Stimulated activated naive B cell treated with anti-CD40 and anti-IgM and Interleukin-4, amounts not matched to agents 10 μg/mL and 1 μg/mL and 100 μg/mL, for 72 hours (primary cell): ENCODE measurements at regions not wholly inside any gene's neighbourhood (a gene's known extent, or its start where the extent isn't known, plus 50 kb on each side); places are given as distances from the start of the nearest gene placed in this dataset.

ENCODE experiments used
- ATAC-seq, 2 donors: fragments of 150-1000 bp; cut with Tn5 transposase; replicated peaks; 2 replicates each; pipeline ENCODE4 v1.10.0; 2021; ENCODE audit warnings: moderate library complexity in 1 of 2
- DNase-seq: peaks from one replicate; pipeline ENCODE4 v3.0.0; 2021
- H3K27ac Mint-ChIP-seq: one replicate; pipeline ENCODE4 v1.8.0; 2022; ENCODE audit warnings: mild to moderate bottlenecking, mixed read lengths
- H3K27me3 Mint-ChIP-seq, 2 donors: one replicate each; pipeline ENCODE4 v1.8.0; 2022; ENCODE audit warnings: mixed read lengths in 2 of 2
- H3K36me3 Mint-ChIP-seq, 2 donors: one replicate each; pipeline ENCODE4 v1.8.0; 2022; ENCODE audit warnings: mixed read lengths in 2 of 2, mild to moderate bottlenecking in 1 of 2
- H3K4me1 Mint-ChIP-seq, 2 donors: one replicate each; pipeline ENCODE4 v1.8.0; 2022; ENCODE audit warnings: mixed read lengths in 2 of 2, mild to moderate bottlenecking in 1 of 2
- H3K4me3 Mint-ChIP-seq, 2 donors: one replicate each; pipeline ENCODE4 v1.8.0; 2022; ENCODE audit warnings: mild to moderate bottlenecking in 2 of 2, mixed read lengths in 2 of 2, moderate library complexity in 1 of 2
- H3K9me3 Mint-ChIP-seq, 2 donors: one replicate each; pipeline ENCODE4 v1.8.0; 2022; ENCODE audit warnings: mixed read lengths in 2 of 2, mild to moderate bottlenecking in 1 of 2

DNA sequence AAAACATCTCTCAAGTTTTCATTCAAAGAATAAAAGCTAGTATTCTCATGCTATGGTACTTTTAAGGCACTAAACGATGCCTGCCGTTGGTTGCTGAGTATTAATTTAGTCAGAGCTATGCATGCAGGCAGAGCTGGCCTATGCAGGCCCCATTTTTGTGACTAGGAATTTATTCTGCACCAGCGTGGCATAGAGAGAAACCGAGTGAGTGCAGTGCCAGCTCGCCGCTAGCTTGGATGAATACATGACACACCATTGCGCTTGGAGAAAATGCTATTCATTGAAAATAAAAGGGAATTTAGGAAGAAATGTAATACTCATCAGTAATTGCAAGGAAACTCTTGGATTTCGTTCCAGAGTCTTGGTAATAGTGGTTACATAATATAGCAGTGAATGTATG, 231.6 kb upstream of the RBFOX1 start:
- DNase-seq (no peak), ATAC-seq (no peak)
- no peaks in the 10 kb centered on the region for H3K27me3 Mint-ChIP-seq
- no peaks in the 10 kb centered on the region for H3K36me3 Mint-ChIP-seq
- no peaks in the 10 kb centered on the region for H3K4me1 Mint-ChIP-seq
- no peaks in the 10 kb centered on the region for H3K9me3 Mint-ChIP-seq
- no peak overlapping the region for H3K27ac Mint-ChIP-seq
- no peak overlapping the region for H3K4me3 Mint-ChIP-seq

DNA sequence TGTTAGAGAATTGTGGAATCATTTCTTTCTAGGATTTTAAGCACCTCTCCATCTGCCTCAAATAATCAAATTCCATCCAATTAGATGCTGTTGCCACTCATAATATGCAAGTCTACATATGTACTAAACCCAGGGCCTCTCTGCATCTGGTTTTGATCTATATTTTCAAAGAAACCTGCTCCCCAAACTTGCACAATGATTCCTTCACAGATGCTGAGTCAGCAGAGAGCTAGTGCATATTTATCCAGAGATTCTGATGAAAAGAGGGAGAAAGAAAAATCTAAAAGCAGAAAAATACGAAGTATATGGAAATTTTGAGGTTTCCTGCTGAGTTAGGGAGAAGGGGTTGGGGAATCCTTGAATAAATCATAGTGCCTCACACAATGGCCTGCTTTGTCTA, 235.1 kb upstream of the RBFOX1 start:
- H3K27me3 Mint-ChIP-seq, result no peaks in the 10 kb centered on the region
- H3K27ac Mint-ChIP-seq, result no peak overlapping the region
- DNase-seq (no peak), ATAC-seq (no peak)
- no peaks in the 10 kb centered on the region for H3K36me3 Mint-ChIP-seq
- no peak overlapping the region for H3K4me3 Mint-ChIP-seq
- H3K4me1 Mint-ChIP-seq, result no peaks in the 10 kb centered on the region
- peaks cover 0 to 3% of the 10 kb centered on the region in 2 donors for H3K9me3 Mint-ChIP-seq

- Mint-ChIP-seq H3K4me3 (no peak overlapping the region), H3K36me3 (no peaks in the 10 kb centered on the region), H3K4me1 (no peaks in the 10 kb centered on the region), H3K27me3 (no peaks in the 10 kb centered on the region), H3K9me3 (peaks cover 0 to 3% of the 10 kb centered on the region in 2 donors), H3K27ac (no peak overlapping the region)
- DNase-seq (no peak), ATAC-seq (no peak)
Observed at GRCh38 chr16:7093511-7093910, 239.1 kb upstream of the RBFOX1 start.

GRCh38 chr16:7090628-7091115, 242.0 kb upstream of the RBFOX1 start:
- Mint-ChIP-seq H3K9me3 (peaks cover 0 to 3% of the 10 kb centered on the region in 2 donors), H3K27ac (no peak overlapping the region), H3K4me3 (no peak overlapping the region), H3K27me3 (peaks cover 0 to 12% of the 10 kb centered on the region in 2 donors), H3K36me3 (no peaks in the 10 kb centered on the region), H3K4me1 (no peaks in the 10 kb centered on the region)
- no peak for ATAC-seq
- DNase-seq, result no peak

DNA sequence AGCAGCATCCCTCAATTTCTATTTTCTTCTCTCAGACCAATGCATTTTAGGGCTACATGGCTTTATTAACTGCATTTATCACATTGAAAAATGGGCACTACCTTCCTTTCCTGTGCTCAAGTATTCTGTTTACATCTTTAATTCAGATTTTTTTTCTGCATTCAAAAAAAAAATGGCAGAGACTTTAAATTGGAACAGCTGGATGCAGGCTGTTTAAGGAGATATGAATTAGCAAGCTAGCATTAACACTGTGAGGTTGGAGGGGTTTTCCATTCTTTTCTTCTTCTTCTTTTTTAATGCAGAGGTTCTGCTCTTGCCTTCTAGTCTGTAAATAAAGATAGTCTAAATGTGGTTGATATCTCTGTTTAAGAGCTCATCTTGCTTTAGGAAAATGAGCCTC, 242.9 kb upstream of the RBFOX1 start:
- no peak for ATAC-seq
- H3K4me1 Mint-ChIP-seq, result no peaks in the 10 kb centered on the region
- DNase-seq, result no peak
- no peak overlapping the region for H3K4me3 Mint-ChIP-seq
- no peaks in the 10 kb centered on the region for H3K36me3 Mint-ChIP-seq
- H3K27me3 Mint-ChIP-seq, result peaks cover 0 to 12% of the 10 kb centered on the region in 2 donors
- no peak overlapping the region for H3K27ac Mint-ChIP-seq
- peaks cover 0 to 3% of the 10 kb centered on the region in 2 donors for H3K9me3 Mint-ChIP-seq

GRCh38 chr16:7088711-7089110, 243.9 kb upstream of the RBFOX1 start:
- no peak overlapping the region for H3K27ac Mint-ChIP-seq
- DNase-seq (no peak), ATAC-seq (no peak)
- H3K36me3 Mint-ChIP-seq, result no peaks in the 10 kb centered on the region
- H3K4me3 Mint-ChIP-seq, result no peak overlapping the region
- no peaks in the 10 kb centered on the region for H3K9me3 Mint-ChIP-seq
- H3K4me1 Mint-ChIP-seq, result no peaks in the 10 kb centered on the region
- H3K27me3 Mint-ChIP-seq, result peaks cover 0 to 12% of the 10 kb centered on the region in 2 donors

- H3K9me3 Mint-ChIP-seq, result no peaks in the 10 kb centered on the region
- H3K27ac Mint-ChIP-seq, result no peak overlapping the region
- ATAC-seq (peak; percentile 48 to 64), DNase-seq (no peak)
- H3K4me3 Mint-ChIP-seq, result no peak overlapping the region
- no peaks in the 10 kb centered on the region for H3K4me1 Mint-ChIP-seq
- peaks cover 0 to 12% of the 10 kb centered on the region in 2 donors for H3K27me3 Mint-ChIP-seq
- no peaks in the 10 kb centered on the region for H3K36me3 Mint-ChIP-seq
Observed at GRCh38 chr16:7086822-7087616, 245.6 kb upstream of the RBFOX1 start.

DNA sequence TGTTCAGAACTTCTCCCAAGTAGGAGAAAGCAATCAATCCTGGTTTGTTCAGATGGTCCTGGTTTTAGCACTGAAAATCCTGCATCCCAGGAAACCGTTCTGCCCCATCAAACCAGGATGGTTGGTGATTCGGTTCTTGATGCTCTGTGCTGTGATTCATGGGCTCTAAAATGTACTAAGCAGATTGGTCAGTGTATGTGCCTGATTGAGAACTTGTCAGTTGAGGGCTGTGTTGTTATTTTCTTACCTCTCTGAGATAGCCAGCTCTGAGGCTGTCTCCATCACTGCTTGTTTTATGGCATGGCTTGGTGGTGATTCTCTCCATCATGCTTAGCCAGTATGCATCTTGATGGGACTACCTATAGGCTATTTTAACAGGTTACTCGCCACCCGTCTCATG, 246.9 kb upstream of the RBFOX1 start:
- H3K36me3 Mint-ChIP-seq, result no peaks in the 10 kb centered on the region
- ATAC-seq (no peak), DNase-seq (no peak)
- no peaks in the 10 kb centered on the region for H3K4me1 Mint-ChIP-seq
- no peaks in the 10 kb centered on the region for H3K9me3 Mint-ChIP-seq
- no peak overlapping the region for H3K4me3 Mint-ChIP-seq
- H3K27me3 Mint-ChIP-seq, result peaks cover 0 to 12% of the 10 kb centered on the region in 2 donors
- H3K27ac Mint-ChIP-seq, result no peak overlapping the region

GRCh38 chr16:7083096-7083495, 249.5 kb upstream of the RBFOX1 start:
- peaks cover 0 to 9% of the 10 kb centered on the region in 2 donors for H3K27me3 Mint-ChIP-seq
- ATAC-seq (no peak), DNase-seq (no peak)
- no peaks in the 10 kb centered on the region for H3K9me3 Mint-ChIP-seq
- no peak overlapping the region for H3K27ac Mint-ChIP-seq
- H3K36me3 Mint-ChIP-seq, result no peaks in the 10 kb centered on the region
- no peak overlapping the region for H3K4me3 Mint-ChIP-seq
- no peaks in the 10 kb centered on the region for H3K4me1 Mint-ChIP-seq

DNA sequence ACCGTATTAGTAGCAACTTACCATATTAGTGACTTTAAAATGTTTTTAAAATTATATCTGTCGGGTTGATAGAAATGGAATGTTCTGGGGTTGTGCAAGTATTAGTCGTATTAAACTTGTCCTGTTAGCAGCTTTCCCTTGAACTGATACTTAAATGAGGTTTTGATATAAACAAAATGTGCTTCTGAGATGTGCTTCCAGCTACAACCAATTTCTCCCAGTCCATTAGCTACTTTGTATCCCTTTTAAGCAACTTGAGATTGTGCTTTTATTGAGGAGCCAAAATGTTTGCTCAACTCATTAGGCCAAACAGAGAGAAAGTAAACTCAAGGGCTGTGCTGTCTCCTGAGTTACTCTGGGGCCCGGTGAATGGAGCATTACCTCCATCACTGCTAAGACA, 255.0 kb upstream of the RBFOX1 start:
- Mint-ChIP-seq H3K27me3 (no peaks in the 10 kb centered on the region), H3K27ac (no peak overlapping the region), H3K4me1 (no peaks in the 10 kb centered on the region), H3K36me3 (no peaks in the 10 kb centered on the region), H3K4me3 (no peak overlapping the region), H3K9me3 (peaks cover 4 to 11% of the 10 kb centered on the region in 2 donors)
- ATAC-seq (no peak), DNase-seq (no peak)

DNA sequence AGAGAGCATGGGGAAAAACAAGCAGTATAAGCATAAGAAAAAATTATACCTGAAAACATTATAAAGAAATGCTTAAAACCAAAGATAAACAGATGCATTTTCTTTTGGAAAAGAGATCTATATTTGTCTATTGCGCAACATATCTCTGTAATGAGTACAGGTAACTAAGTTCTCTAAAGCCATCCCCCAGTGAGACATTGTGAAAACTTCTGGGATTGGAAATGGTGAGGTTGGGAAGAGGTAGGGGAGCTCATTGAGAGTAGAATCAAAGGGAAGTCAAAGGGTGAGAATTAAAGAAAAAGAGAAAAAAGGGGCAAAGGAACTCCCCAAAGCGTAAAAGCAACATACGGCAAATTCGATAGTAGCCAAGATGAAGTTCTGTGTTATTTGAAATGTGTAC, 257.9 kb upstream of the RBFOX1 start:
- Mint-ChIP-seq H3K27ac (no peak overlapping the region), H3K4me1 (no peaks in the 10 kb centered on the region), H3K9me3 (peaks cover 5 to 11% of the 10 kb centered on the region in 2 donors), H3K36me3 (no peaks in the 10 kb centered on the region), H3K4me3 (no peak overlapping the region), H3K27me3 (no peaks in the 10 kb centered on the region)
- no peak for ATAC-seq
- DNase-seq, result no peak

- Mint-ChIP-seq H3K27ac (no peak overlapping the region), H3K27me3 (no peaks in the 10 kb centered on the region), H3K4me3 (no peak overlapping the region), H3K9me3 (peaks cover 0 to 4% of the 10 kb centered on the region in 2 donors), H3K36me3 (no peaks in the 10 kb centered on the region), H3K4me1 (no peaks in the 10 kb centered on the region)
- ATAC-seq, result no peak
- DNase-seq, result no peak
Observed at GRCh38 chr16:7057458-7057857, 275.2 kb upstream of the RBFOX1 start.

GRCh38 chr16:7055443-7055842, 277.2 kb upstream of the RBFOX1 start:
- DNase-seq, result no peak
- Mint-ChIP-seq H3K4me3 (no peak overlapping the region), H3K36me3 (no peaks in the 10 kb centered on the region), H3K27ac (no peak overlapping the region), H3K4me1 (no peaks in the 10 kb centered on the region), H3K9me3 (peaks cover 0 to 3% of the 10 kb centered on the region in 2 donors), H3K27me3 (no peaks in the 10 kb centered on the region)
- ATAC-seq, result no peak

GRCh38 chr16:7051591-7052349, 280.9 kb upstream of the RBFOX1 start:
- H3K4me1 Mint-ChIP-seq, result no peaks in the 10 kb centered on the region
- peaks cover 0 to 2% of the 10 kb centered on the region in 2 donors for H3K36me3 Mint-ChIP-seq
- DNase-seq (no peak), ATAC-seq (no peak)
- H3K27me3 Mint-ChIP-seq, result no peaks in the 10 kb centered on the region
- H3K4me3 Mint-ChIP-seq, result no peak overlapping the region
- H3K9me3 Mint-ChIP-seq, result peaks cover 7 to 8% of the 10 kb centered on the region in 2 donors
- no peak overlapping the region for H3K27ac Mint-ChIP-seq

DNA sequence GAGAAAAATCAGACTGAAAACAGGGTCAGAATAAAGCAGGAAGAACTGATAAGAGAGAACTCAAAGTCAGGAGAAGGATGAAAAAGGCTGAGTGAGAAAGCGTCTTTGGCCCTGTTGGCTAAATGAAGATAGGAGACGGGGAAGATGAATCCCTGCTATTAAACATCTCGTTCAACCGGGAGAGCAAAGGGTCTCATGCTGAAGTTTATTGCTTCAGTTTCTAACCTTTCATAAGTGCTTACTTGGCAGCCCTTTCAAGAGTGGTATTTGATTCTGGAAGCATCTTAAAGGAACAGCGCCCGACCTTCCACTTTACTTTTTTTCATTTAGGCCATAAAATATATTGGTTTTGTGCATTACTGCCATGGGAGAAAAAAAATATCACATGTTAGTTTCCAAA, 288.3 kb upstream of the RBFOX1 start:
- peaks cover 7 to 9% of the 10 kb centered on the region in 2 donors for H3K9me3 Mint-ChIP-seq
- no peak overlapping the region for H3K27ac Mint-ChIP-seq
- no peaks in the 10 kb centered on the region for H3K27me3 Mint-ChIP-seq
- ATAC-seq (no peak), DNase-seq (no peak)
- peaks cover 0 to 2% of the 10 kb centered on the region in 2 donors for H3K36me3 Mint-ChIP-seq
- H3K4me1 Mint-ChIP-seq, result no peaks in the 10 kb centered on the region
- H3K4me3 Mint-ChIP-seq, result no peak overlapping the region
